Calu3 (cell line): ENCODE measurements at regions not wholly inside any gene's neighbourhood (a gene's known extent, or its start where the extent isn't known, plus 50 kb on each side); places are given as distances from the start of the nearest gene placed in this dataset.

Experiments
- BruUV-seq: library from RNA; stranded (reverse); fragments of 400-500 nt; replicated peaks from 2 replicates; lab custom pipeline; 2021; lab: Mats Ljungman, UMichigan
- CTCF ChIA-PET: fragments of 300-600 bp; sonication (Branson Sonifier 250); formaldehyde crosslinking; loops from one replicate; lab custom pipeline; 2022; ENCODE audit warnings: antibody characterized with exemption; lab: Charles Lee
- DNase-seq: peaks from one replicate; pipeline ENCODE4 v3.0.0; 2022
- H3K27ac Mint-ChIP-seq: one replicate; pipeline ENCODE4 v1.8.0; 2022; ENCODE audit warnings: mixed read lengths; ENCODE audit not compliant: unreplicated experiment
- H3K27me3 Mint-ChIP-seq: one replicate; pipeline ENCODE4 v1.8.0; 2022; ENCODE audit warnings: mixed read lengths; ENCODE audit not compliant: unreplicated experiment
- H3K36me3 Mint-ChIP-seq: one replicate; pipeline ENCODE4 v1.8.0; 2022; ENCODE audit warnings: mild to moderate bottlenecking, moderate library complexity, mixed read lengths; ENCODE audit not compliant: insufficient read depth, unreplicated experiment
- H3K4me1 Mint-ChIP-seq: one replicate; pipeline ENCODE4 v1.8.0; 2022; ENCODE audit warnings: mild to moderate bottlenecking, low read depth, mixed read lengths; ENCODE audit not compliant: unreplicated experiment
- H3K4me3 Mint-ChIP-seq: one replicate; pipeline ENCODE4 v1.8.0; 2022; ENCODE audit warnings: mild to moderate bottlenecking, low read depth, moderate library complexity, mixed read lengths; ENCODE audit not compliant: unreplicated experiment
- H3K9me3 Mint-ChIP-seq: one replicate; pipeline ENCODE4 v1.8.0; 2022; ENCODE audit warnings: low read depth, mixed read lengths; ENCODE audit not compliant: unreplicated experiment
- intact Hi-C: fragments of 100-400 bp; cut with micrococcal nuclease; formaldehyde crosslinking; loops from one replicate; pipeline ENCODE4 v1.10.0; 2022; ENCODE audit not compliant: unreplicated experiment
- TF ChIP-seq, protein P1 (sequence below): fragments of 200-600 bp; IDR thresholded peaks from one replicate; pipeline ENCODE4 v1.8.0; 2022; ENCODE audit warnings: antibody characterized with exemption; ENCODE audit not compliant: unreplicated experiment

DNA sequence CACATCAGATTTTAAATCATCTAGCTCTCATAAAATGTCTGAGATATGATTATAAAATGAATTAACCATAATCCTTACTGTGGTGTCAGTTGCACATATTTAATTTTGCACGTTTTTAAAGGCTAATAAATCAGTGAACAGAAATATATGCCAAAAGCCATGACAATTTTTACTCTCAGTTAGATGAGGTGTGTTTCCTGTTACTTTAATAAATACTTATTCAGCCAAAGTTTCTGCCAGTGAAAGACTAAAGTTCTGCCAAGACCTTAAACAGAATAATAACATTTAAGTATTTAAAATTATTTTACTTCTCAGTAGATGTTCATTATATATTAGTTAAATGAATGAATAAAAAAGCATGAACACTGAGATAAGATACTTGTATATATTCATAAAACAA, 1150.1 kb downstream of the NAALADL2 start:
- TF ChIP-seq, protein P1, sequence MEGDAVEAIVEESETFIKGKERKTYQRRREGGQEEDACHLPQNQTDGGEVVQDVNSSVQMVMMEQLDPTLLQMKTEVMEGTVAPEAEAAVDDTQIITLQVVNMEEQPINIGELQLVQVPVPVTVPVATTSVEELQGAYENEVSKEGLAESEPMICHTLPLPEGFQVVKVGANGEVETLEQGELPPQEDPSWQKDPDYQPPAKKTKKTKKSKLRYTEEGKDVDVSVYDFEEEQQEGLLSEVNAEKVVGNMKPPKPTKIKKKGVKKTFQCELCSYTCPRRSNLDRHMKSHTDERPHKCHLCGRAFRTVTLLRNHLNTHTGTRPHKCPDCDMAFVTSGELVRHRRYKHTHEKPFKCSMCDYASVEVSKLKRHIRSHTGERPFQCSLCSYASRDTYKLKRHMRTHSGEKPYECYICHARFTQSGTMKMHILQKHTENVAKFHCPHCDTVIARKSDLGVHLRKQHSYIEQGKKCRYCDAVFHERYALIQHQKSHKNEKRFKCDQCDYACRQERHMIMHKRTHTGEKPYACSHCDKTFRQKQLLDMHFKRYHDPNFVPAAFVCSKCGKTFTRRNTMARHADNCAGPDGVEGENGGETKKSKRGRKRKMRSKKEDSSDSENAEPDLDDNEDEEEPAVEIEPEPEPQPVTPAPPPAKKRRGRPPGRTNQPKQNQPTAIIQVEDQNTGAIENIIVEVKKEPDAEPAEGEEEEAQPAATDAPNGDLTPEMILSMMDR = no peak
- no peak for DNase-seq
- Mint-ChIP-seq H3K4me1 (no peaks in the 10 kb centered on the region), H3K27me3 (no peaks in the 10 kb centered on the region), H3K4me3 (no peak overlapping the region), H3K36me3 (no peaks in the 10 kb centered on the region), H3K9me3 (no peaks in the 10 kb centered on the region), H3K27ac (no peak overlapping the region)
- intact Hi-C loops = no loop called here
- BruUV-seq = no TSS peak
- CTCF ChIA-PET = no interaction called here

DNA sequence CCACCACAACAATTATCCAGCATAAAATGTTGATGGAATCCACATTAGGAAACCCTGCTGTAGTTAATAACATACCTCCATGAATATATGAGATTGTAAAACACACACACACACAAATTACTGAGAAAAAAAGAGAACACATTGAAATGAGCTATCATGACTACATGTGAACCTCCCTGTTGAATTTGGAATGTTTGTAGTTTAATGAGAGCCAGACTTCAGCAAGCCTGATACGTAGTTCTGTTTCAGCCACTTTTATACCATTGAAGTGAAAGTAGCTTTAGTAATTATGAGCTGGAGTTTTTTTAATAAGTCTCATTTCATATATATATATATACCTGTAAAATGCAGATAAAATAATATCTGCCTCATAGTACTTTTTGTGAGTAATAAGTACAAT, 1146.4 kb downstream of the NAALADL2 start:
- TF ChIP-seq, protein P1 = no peak
- DNase-seq = no peak
- Mint-ChIP-seq H3K27me3 (no peaks in the 10 kb centered on the region), H3K4me1 (no peaks in the 10 kb centered on the region), H3K27ac (no peak overlapping the region), H3K9me3 (no peaks in the 10 kb centered on the region), H3K4me3 (no peak overlapping the region), H3K36me3 (no peaks in the 10 kb centered on the region)
- CTCF ChIA-PET = no interaction called here
- intact Hi-C loops = no loop called here
- BruUV-seq = no TSS peak

DNA sequence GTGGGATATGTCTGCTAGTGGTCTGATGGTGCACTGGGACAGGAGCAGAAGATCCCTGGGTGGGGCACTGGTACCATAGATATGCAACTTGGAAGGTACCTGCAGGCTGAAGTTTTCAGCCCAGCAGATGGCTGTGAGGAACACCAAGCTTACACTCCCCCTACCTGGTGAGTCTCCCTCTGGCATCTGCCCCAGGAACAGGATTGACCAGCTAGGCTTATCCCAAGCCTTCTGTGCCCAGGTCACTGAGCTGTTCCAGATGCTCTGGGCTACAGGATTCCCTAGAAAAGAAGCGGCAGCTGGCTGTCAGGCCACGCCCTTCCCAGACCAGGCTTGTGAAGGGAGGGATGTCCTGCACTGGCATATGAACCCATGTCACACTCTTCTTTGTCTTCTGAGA, 1130.0 kb downstream of the NAALADL2 start:
- H3K4me3 Mint-ChIP-seq = no peak overlapping the region
- no peak overlapping the region for H3K27ac Mint-ChIP-seq
- H3K27me3 Mint-ChIP-seq = no peaks in the 10 kb centered on the region
- DNase-seq = no peak
- no TSS peak for BruUV-seq
- no peaks in the 10 kb centered on the region for H3K9me3 Mint-ChIP-seq
- TF ChIP-seq, protein P1 = no peak
- no peaks in the 10 kb centered on the region for H3K4me1 Mint-ChIP-seq
- no peaks in the 10 kb centered on the region for H3K36me3 Mint-ChIP-seq
- intact Hi-C loops = no loop called here
- CTCF ChIA-PET = no interaction called here

DNA sequence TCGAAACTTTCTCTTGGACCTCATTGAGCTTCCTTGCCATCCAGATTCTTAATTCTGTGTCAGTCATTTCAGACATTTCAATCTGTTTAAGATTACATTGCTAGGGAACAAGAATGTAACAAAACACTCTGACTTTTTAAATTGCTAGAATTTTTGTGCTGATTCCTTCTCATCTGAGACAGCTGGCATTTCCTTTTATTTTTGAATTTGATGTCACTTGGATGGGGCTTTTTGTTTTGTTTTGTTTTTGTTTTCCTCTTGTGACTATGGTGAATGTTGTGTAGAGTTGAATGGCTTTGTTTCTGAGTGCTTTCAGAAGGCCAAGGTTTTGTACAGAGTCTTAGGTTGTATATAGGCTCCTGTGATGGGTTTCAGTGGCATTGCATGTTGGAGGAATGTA, 1129.3 kb downstream of the NAALADL2 start:
- BruUV-seq = no TSS peak

More for the DNA sequence above, 1129.3 kb downstream of the NAALADL2 start:
- no peak overlapping the region for H3K4me3 Mint-ChIP-seq
- H3K36me3 Mint-ChIP-seq = no peaks in the 10 kb centered on the region
- no peaks in the 10 kb centered on the region for H3K27me3 Mint-ChIP-seq
- H3K9me3 Mint-ChIP-seq = no peaks in the 10 kb centered on the region
- CTCF ChIA-PET = no interaction called here
- H3K27ac Mint-ChIP-seq = no peak overlapping the region
- intact Hi-C loops = no loop called here
- TF ChIP-seq, protein P1 = no peak
- DNase-seq = no peak
- H3K4me1 Mint-ChIP-seq = no peaks in the 10 kb centered on the region
